ENCODE measurements at regions not wholly inside any gene's neighbourhood (a gene's known extent, or its start where the extent isn't known, plus 50 kb on each side); places are given as distances from the start of the nearest gene placed in this dataset.
"Not testable (repeated sequence)": the region's sequence is repeated elsewhere in the genome, so short reads cannot be mapped to it uniquely, and the experiment has no call there.

DNA sequence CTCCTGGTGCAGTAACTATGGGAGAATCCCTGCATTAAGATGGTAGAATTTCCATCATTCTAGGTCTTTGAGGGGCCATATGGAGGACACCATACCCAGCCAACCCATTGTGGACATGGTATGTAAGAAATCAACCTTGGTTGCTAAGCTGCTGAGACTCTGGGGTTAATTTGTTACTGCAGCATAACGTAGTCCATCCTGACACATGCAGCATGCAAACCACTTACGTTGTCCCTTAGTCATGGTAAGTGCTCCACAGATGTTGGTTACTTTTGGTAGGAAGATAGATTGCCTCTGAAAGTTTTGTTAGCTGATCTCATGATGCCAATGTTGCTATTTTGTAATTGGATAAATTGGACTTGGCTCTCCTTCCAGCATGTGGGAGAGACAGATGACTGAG lies 53.8 kb upstream of the EEF2KMT start:
- not testable (repeated sequence) for TF ChIP-seq ZFP30 (CRISPR knock-in tag; IDR thresholded peaks at IDR 0.05); ZFP3 (CRISPR knock-in tag; IDR thresholded peaks at IDR 0.05); ARNTL (CRISPR knock-in tag; IDR thresholded peaks at IDR 0.05; ENCODE audit: borderline replicate concordance, low read depth); TOX (CRISPR knock-in tag; IDR thresholded peaks at IDR 0.05; ENCODE audit: borderline replicate concordance); ZNF70 (CRISPR knock-in tag; IDR thresholded peaks at IDR 0.05); GLIS3 (CRISPR knock-in tag; IDR thresholded peaks at IDR 0.05); CREB5 (CRISPR knock-in tag; IDR thresholded peaks at IDR 0.05; ENCODE audit: low read depth); CSDC2 (CRISPR knock-in tag; IDR thresholded peaks at IDR 0.05); TSHZ2 (CRISPR knock-in tag; IDR thresholded peaks at IDR 0.05); POU6F1 (CRISPR knock-in tag; IDR thresholded peaks at IDR 0.05; ENCODE audit: borderline replicate concordance, low read depth); ZC3H10 (CRISPR knock-in tag; IDR thresholded peaks at IDR 0.05); ZNF8 (CRISPR knock-in tag; IDR thresholded peaks at IDR 0.05)
- TF ChIP-seq, protein P1, sequence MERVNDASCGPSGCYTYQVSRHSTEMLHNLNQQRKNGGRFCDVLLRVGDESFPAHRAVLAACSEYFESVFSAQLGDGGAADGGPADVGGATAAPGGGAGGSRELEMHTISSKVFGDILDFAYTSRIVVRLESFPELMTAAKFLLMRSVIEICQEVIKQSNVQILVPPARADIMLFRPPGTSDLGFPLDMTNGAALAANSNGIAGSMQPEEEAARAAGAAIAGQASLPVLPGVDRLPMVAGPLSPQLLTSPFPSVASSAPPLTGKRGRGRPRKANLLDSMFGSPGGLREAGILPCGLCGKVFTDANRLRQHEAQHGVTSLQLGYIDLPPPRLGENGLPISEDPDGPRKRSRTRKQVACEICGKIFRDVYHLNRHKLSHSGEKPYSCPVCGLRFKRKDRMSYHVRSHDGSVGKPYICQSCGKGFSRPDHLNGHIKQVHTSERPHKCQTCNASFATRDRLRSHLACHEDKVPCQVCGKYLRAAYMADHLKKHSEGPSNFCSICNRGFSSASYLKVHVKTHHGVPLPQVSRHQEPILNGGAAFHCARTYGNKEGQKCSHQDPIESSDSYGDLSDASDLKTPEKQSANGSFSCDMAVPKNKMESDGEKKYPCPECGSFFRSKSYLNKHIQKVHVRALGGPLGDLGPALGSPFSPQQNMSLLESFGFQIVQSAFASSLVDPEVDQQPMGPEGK (CRISPR knock-in tag; IDR thresholded peaks at IDR 0.05; ENCODE audit: borderline replicate concordance): not testable (repeated sequence)

Measured in SK-N-SH treated with all-trans-retinoic acid at 6 μM for 48 hours (cell line).